HG03342 (cell line): ENCODE measurements at regions not wholly inside any gene's neighbourhood (a gene's known extent, or its start where the extent isn't known, plus 50 kb on each side); places are given as distances from the start of the nearest gene placed in this dataset.

Experiments used
- ATAC-seq: cut with Tn5 transposase; IDR thresholded peaks from one replicate; pipeline ENCODE4 v1.9.1; 2021; ENCODE audit warnings: mild to moderate bottlenecking, moderate library complexity; ENCODE audit not compliant: unreplicated experiment

DNA sequence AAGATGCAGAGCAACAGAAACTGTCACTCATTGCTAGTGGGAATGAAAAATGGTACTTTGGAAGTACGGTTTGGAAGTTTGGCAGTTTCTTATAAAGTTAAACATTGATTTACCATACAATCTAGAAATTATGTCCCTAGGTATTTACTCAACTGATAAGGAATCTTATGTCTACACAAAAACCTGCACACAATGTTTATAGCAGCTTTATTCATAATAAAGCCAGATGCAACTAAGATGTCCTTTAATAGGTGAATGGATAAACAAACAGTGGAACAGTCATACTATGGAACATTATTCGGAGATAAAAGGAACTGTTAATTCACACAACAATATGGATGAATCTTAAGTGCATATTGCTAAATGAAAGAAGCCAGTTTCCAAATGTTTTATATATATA lies 96.2 kb upstream of the SIRPA start:
- no peak for ATAC-seq

DNA sequence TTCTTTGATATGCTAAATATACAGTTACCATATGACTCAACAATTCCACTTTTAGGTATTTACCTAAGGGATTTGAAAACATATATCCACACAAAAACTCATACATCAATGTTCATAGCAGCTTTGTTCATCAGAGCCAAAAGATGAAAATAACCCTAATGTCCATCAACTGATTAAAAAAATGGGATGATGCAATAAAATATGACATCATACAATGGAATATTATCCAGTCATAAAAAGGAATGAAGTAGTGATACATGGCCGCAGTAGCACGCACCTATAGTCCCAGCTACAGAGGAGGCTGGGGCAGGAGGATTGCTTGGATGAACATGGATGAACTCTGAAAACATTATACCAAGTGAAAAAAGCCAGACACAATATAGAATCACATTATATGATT lies 101.4 kb upstream of the SIRPA start:
- ATAC-seq, result no peak

- ATAC-seq, result no peak
Measured at GRCh38 chr20:1792274-1792673, 102.9 kb upstream of the SIRPA start.

- no peak for ATAC-seq
Measured at GRCh38 chr20:1790386-1790785, 104.8 kb upstream of the SIRPA start.

DNA sequence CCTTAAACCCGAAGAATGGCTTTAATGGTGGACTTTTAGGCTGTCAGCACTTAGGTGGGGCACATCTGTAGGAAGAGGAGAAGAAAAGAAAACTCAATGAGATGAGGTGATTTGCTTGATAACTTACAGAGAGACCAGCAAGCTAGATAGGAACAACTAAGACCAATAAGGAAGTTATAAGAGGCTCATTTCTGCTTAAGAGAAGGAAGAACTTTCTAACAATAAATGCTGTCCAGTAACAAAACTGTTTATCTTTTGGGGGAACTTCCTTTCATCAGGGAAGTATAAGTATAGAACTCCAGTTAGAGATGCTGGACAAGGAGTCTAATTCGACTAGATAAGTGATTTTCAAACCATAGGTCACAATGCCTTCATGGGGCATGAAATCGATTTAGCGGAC lies 107.2 kb upstream of the SIRPA start:
- ATAC-seq, result no peak

GRCh38 chr20:1786486-1786885 lies 108.7 kb upstream of the SIRPA start:
- no peak for ATAC-seq

GRCh38 chr20:1784586-1784985 lies 110.6 kb upstream of the SIRPA start:
- ATAC-seq, result no peak

GRCh38 chr20:1783245-1783644 lies 112.0 kb upstream of the SIRPA start:
- ATAC-seq, result no peak

DNA sequence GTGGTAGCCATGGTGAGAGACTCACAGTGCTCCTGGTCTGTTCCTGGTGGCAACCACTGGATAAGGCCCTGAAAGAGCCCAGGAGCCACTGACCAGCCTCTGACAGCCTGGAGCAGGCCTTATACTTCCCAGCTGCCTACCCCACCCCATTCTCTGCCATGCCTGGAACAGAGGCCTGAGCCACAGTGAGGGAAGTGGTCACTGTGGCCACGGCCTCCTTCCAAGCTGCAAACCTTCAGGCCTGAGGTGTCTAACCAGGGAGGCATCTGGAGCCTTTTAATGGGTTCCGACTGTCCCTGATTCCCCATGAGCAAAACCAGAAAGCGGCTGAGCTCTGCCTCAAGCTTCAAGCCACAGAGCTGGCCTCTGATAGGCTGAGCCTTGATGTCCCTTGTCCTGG lies 113.0 kb upstream of the SIRPA start:
- ATAC-seq, result no peak

GRCh38 chr20:1779567-1779966 lies 115.6 kb upstream of the SIRPA start:
- no peak for ATAC-seq

DNA sequence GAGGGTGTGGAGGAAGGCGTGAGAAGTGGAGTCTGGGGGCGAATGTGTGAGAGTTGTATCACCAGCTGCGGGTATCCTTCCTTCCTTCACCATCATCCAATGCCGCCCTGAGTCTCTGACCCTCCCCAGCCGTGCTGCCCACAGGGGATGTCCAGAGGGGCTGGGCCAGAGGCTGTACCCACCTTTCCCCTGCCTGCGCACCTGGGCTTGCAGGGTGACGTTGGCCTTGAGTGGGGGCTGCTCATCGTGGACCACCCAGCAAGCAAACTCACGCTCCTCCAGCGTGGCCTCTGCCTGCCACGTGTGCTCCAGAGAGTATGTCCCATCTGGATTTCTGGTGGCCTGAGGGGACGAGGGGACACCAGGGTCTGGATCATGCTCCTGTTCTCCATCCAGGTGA lies 116.9 kb upstream of the SIRPA start:
- no peak for ATAC-seq

GRCh38 chr20:1777476-1777820 lies 117.8 kb upstream of the SIRPA start:
- ATAC-seq, result no peak

DNA sequence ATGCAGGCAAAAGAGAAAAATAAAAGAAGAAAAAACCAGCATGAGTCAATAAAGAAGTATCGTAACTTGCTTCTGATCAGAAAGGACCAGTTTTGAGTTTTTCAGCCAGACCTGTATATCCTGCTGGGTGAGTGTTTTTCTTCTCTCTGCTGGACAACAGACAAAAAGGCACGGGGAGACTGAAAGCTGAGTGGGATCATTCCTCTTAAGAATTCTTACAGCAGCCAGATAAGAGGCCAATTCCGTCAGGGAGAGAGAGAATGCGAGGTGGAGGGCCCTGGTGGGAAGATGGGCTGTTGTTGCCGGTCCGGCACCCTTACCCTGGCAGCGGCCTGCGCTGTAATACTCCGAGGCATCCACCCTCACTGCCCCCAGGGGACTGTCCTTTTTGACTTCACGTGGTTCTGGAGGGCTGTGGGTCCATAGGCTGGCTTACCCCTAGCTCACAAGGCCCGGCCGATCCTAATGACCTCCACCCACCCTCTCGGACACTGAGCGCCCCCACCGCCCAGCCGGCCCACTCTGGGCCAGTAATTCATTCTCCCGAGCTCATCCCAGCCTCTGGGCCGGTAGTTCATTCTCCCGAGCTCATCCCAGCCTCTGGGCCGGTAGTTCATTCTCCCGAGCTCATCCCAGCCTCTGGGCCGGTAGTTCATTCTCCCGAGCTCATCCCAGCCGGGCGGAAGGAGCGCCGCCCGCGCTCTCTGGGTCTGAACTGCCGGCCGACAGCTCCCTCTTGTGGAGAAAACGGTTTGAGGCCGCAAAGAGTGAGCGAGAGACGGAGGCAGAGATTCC lies 118.3 kb upstream of the SIRPA start:
- ATAC-seq, result peak; percentile 75

GRCh38 chr20:1775117-1775516 lies 117.5 kb upstream of the SIRPG start:
- no peak for ATAC-seq

DNA sequence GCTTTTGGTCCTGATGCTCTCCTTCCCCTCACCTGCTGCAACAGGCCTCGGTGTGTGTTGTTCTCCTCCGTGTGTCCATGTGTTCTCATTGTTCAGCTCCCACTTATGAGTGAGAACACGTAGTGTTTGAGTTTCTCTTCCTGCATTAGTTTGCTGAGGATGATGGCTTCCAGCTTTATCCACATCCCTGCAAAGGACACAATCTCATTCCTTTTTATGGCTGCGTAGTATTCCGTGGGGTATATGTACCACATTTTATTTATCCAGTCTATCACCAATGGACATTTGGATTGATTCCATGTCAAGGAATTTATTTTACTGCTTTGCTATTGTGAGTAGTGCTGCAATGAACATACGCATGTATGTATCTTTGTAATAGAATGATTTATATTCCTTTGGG lies 116.9 kb upstream of the SIRPG start:
- no peak for ATAC-seq

DNA sequence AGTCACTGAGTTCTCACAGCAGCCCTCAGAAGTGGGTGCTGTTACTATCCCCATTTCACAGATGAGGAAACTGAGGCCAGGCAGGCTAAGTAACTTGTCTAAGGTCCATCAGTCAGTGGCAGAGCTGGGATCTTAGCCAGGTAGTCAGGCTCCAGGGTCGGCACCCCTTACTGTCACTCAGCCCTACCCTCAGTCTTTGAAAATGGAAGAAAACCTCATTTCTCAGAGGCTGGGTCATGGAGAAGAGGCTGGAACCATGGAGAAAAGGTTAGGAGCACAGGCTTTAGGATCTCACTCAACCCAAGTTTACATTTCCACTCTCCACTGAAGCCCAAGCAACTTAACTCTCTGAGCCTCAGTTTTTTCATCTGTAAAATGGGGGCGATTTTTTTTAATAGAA lies 116.2 kb upstream of the SIRPG start:
- no peak for ATAC-seq

- ATAC-seq, result no peak
Measured at GRCh38 chr20:1769491-1769890, 111.9 kb upstream of the SIRPG start.

DNA sequence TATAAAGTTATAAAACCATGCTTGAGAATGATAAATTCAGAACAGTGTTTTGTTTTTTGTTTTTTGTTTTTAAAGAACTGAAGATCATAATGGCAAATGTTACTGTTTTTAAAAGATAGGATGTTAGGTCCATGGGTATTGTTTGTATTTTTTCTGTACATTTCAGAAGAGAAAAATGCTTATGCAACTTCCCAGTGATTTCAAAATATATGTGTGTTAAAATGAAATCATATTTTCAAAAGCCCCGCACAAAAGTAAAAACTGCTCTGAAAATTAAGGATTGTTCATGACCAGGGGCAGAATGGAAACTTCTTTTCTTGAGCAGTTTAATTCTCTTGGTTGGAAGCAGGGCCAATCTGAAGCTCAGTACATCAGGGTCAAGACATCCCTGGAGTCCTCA lies 109.2 kb upstream of the SIRPG start:
- no peak for ATAC-seq

GRCh38 chr20:1764136-1765033 lies 106.8 kb upstream of the SIRPG start:
- no peak for ATAC-seq

- ATAC-seq, result no peak
Measured at GRCh38 chr20:1761598-1761997, 104.0 kb upstream of the SIRPG start.

DNA sequence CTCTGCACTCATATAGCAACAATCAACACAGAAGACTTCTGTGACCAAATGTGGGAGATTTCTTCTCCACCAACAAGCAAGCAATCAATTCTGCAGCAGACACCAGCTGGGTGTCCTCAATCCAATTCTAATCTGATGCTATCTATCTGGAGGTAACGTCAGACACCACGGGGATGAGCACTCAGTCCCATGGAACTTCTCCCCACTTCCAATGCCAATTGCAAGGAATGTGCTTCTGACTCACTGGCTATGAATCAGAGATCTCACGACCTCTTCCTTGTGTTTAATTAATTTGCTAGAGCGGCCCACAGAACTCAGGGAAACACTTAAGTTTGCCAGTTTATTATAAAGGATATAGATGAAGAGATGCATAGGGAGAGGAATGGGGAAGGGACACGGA lies 103.5 kb upstream of the SIRPG start:
- no peak for ATAC-seq

- no peak for ATAC-seq
Measured at GRCh38 chr20:1758765-1759164, 101.2 kb upstream of the SIRPG start.
